Osteocyte (in vitro differentiated cells): ENCODE measurements at regions not wholly inside any gene's neighbourhood (a gene's known extent, or its start where the extent isn't known, plus 50 kb on each side); places are given as distances from the start of the nearest gene placed in this dataset.
"Not testable (repeated sequence)": the region's sequence is repeated elsewhere in the genome, so short reads cannot be mapped to it uniquely, and the experiment has no call there.

Experiments
- DNase-seq: peaks from one replicate; pipeline ENCODE4 v3.0.0; 2021; ENCODE audit warnings: mixed read lengths; ENCODE audit not compliant: unreplicated experiment; ENCODE audit errors: extremely low spot score
- H3K27ac Mint-ChIP-seq: one replicate; pipeline ENCODE4 v1.8.0; 2021; ENCODE audit warnings: mild to moderate bottlenecking, mixed read lengths; ENCODE audit not compliant: unreplicated experiment
- H3K27me3 Mint-ChIP-seq: one replicate; pipeline ENCODE4 v1.8.0; 2021; ENCODE audit warnings: mixed read lengths; ENCODE audit not compliant: unreplicated experiment
- H3K36me3 Mint-ChIP-seq: one replicate; pipeline ENCODE4 v1.8.0; 2021; ENCODE audit warnings: mixed read lengths; ENCODE audit not compliant: unreplicated experiment
- H3K4me1 Mint-ChIP-seq: one replicate; pipeline ENCODE4 v1.8.0; 2021; ENCODE audit warnings: mixed read lengths; ENCODE audit not compliant: unreplicated experiment
- H3K4me3 Mint-ChIP-seq: one replicate; pipeline ENCODE4 v1.8.0; 2021; ENCODE audit warnings: mild to moderate bottlenecking, moderate library complexity, mixed read lengths; ENCODE audit not compliant: unreplicated experiment
- H3K9me3 Mint-ChIP-seq: one replicate; pipeline ENCODE4 v1.8.0; 2021; ENCODE audit warnings: mixed read lengths; ENCODE audit not compliant: unreplicated experiment
- CTCF ChIP-seq: fragments of 200-600 bp; sonication (generic); IDR thresholded peaks from 2 replicates; pipeline ENCODE4 v1.5.0; 2021; ENCODE audit warnings: antibody characterized with exemption, mild to moderate bottlenecking, moderate library complexity

- peaks cover 2% of the 10 kb centered on the region for H3K36me3 Mint-ChIP-seq
- no peak for DNase-seq
- H3K4me1 Mint-ChIP-seq, result peaks cover 14% of the 10 kb centered on the region
- H3K27me3 Mint-ChIP-seq, result no peaks in the 10 kb centered on the region
- H3K9me3 Mint-ChIP-seq, result no peaks in the 10 kb centered on the region
- H3K4me3 Mint-ChIP-seq, result no peak overlapping the region
- H3K27ac Mint-ChIP-seq, result no peak overlapping the region
- TF ChIP-seq CTCF, result no peak
Measured at GRCh38 chr22:25395915-25396314, 168.6 kb upstream of the GRK3 start.

- no peaks in the 10 kb centered on the region for H3K9me3 Mint-ChIP-seq
- TF ChIP-seq CTCF, result no peak
- H3K4me3 Mint-ChIP-seq, result no peak overlapping the region
- H3K36me3 Mint-ChIP-seq, result peaks cover 2% of the 10 kb centered on the region
- no peak overlapping the region for H3K27ac Mint-ChIP-seq
- H3K4me1 Mint-ChIP-seq, result peaks cover 18% of the 10 kb centered on the region
- no peak for DNase-seq
- H3K27me3 Mint-ChIP-seq, result no peaks in the 10 kb centered on the region
Measured at GRCh38 chr22:25396615-25397200, 167.8 kb upstream of the GRK3 start.

GRCh38 chr22:25397616-25398015 lies 166.9 kb upstream of the GRK3 start:
- Mint-ChIP-seq H3K9me3 (no peaks in the 10 kb centered on the region), H3K36me3 (peaks cover 2% of the 10 kb centered on the region), H3K4me3 (no peak overlapping the region), H3K27me3 (no peaks in the 10 kb centered on the region), H3K4me1 (peaks cover 27% of the 10 kb centered on the region), H3K27ac (no peak overlapping the region)
- DNase-seq, result no peak
- no peak for TF ChIP-seq CTCF

GRCh38 chr22:25398591-25399062 lies 165.8 kb upstream of the GRK3 start:
- not testable (repeated sequence) for H3K4me3 Mint-ChIP-seq, DNase-seq

GRCh38 chr22:25399649-25400151 lies 164.8 kb upstream of the GRK3 start:
- H3K27ac Mint-ChIP-seq, result no peak overlapping the region
- no peak for TF ChIP-seq CTCF
- DNase-seq, result no peak
- H3K36me3 Mint-ChIP-seq, result peaks cover 2% of the 10 kb centered on the region
- no peaks in the 10 kb centered on the region for H3K27me3 Mint-ChIP-seq
- peaks cover 44% of the 10 kb centered on the region for H3K4me1 Mint-ChIP-seq
- H3K4me3 Mint-ChIP-seq, result no peak overlapping the region
- H3K9me3 Mint-ChIP-seq, result no peaks in the 10 kb centered on the region

More at GRCh38 chr22:25398591-25399062, 165.8 kb upstream of the GRK3 start:
- H3K27me3 Mint-ChIP-seq, H3K27ac Mint-ChIP-seq, H3K9me3 Mint-ChIP-seq, H3K36me3 Mint-ChIP-seq: not testable (repeated sequence)
- peaks cover 37% of the 10 kb centered on the region for H3K4me1 Mint-ChIP-seq
